COLO668 (cell line): ENCODE measurements at regions not wholly inside any gene's neighbourhood (a gene's known extent, or its start where the extent isn't known, plus 50 kb on each side); places are given as distances from the start of the nearest gene placed in this dataset.

Experiments
- DNase-seq: peaks from one replicate; lab custom pipeline; 2025; ENCODE audit not compliant: unreplicated experiment; lab: John Stamatoyannopoulos, UW

DNA sequence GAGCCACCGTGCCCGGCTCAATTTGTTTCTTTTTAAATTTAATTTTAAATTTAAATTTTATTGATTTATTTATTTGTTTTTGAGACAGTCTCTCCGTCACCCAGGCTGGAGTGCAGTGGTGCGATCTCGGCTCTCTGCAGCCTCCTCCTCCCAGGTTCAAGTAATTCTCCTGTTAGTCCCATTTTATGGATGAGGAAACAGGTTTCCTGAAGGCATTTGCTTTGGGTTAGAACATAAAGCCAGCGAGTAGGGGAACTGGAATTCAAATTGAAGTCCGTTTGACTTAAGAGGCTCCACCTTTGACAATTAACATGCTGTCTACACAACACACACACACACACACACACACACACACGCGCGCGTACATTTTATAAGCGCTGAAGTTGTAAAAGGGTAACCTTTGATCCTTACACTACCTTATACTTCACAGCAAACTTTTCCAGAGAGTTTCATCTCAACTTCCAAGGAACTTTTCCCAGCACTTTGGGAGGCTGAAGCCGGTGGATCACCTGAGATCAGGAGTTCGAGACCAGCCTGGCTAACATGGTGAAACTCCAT lies 232.0 kb downstream of the BCAS1 start:
- DNase-seq = no peak

DNA sequence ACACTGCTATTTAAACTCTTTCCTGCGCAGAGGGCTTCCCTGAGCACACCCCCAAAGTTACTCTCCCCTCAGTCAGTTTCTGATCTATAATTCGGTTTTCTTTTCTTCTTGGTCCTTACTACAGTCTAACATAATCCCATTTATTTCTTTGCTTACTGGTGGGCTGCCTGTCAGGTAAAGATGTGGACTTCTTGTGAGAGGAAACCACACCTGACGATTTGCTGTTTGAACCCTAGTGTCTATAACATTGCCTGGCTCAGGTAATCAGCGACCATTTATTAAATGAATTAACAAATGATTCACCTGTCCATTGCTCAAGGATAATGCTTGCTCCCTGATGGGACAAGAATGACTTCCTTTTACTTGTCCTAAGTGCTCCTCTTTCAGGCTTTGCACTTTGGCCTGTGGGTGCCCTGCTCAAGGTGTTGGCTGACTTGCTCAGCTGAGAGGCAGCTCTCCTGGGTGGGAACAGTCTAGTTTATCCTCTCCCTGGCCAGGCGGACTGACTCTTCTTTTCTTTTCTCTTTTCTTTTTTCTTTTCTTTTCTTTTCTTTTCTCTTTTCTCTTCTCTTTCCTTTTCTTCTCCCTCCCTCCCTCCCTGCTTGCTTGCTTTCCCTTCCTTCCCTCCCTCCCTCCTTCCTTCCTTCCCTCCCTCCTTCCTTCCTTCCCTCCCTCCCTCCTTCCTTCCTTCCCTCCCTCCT lies 233.1 kb downstream of the BCAS1 start:
- no peak for DNase-seq

- DNase-seq = no peak
These were observed 235.6 kb downstream of the BCAS1 start for GRCh38 chr20:53834749-53835148.

DNA sequence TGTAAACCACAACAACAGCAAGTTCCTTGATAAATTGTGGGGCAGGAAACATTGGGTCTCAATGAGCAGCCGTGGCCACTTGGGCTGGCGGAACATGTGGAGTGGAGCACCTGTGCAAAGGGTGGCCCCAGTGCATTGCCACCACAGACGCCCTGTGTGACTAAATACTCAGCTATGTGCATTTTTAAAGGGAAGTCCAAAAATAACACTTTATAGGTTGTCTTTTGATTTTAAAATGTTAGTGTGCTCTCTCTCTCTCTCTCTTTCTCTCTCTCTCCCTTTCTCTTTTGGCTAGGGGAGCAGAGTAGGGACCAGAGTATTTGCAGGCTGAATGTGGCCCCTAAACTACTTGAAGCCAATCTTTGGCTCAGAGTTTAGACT lies 236.3 kb downstream of the BCAS1 start:
- no peak for DNase-seq

DNA sequence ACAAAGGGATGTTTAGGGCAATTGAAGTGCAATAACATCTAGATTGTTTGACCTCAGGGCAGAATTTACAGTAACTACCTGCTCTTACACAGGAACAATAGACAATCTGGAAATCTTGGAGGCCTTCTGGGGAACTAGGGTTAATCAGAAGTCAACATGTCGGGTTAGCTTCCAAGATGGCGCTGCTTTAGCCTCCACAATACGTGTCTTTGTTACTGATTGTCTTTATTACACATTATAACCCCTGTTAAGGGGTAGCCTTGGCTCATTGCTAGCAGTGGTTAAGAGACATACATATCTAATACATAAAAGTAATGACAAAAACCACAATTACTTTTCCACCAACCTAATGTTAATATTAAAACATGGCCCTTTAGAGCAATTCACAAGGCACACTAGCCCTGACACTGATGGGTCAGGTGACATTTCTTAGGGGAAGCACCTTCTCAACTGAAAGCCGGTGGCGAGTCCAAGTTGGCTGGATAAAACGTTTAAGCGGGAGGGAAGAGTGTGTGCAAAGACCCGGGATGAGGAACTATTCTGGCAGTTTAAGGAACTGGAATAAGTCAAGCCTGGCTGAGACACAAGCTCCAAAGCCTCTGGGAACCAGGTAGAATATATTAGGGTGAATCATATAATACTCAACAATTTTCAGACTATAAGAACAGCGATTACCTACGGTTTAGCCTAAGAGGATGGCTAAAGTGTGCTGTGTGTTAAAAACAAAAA lies 236.9 kb downstream of the BCAS1 start:
- no peak for DNase-seq

DNA sequence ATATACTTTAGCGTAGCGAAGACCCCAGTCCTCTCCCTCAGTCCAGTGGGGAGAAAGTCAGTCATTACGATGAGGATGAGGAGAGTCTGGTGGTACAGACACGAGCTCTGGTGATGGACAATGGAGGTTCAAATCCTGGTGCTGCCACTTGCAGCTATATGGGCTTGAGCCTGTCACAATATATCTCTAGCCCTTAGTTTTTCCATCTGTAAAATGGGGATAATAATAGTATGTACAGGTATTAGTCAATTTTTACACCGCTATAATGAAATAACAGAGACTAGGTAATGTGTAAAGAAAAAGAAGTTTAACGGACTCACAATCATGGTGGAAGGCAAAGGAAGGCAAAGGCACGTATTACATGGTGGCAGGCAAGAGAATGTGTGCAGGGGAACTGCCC lies 237.9 kb downstream of the BCAS1 start:
- DNase-seq = no peak

DNA sequence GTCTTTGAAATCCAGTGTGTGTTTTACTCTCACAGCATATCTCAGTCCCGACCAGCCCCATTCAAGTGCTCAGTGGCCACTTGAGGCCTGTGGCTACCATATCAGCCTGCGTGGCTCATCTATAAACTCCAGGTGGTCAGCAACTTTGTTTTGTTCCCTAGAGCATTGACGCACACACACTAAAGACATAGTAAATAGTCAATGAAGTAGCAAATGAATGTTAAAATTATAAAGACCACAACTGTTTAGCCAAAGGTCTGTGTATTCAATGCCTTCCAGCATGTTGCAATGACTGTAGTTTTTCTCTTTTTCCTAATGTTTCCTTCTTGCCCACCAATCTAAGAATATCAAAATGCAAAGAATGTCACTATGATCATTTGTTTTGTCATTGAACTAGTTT lies 238.2 kb upstream of the ZNF217 start:
- DNase-seq = no peak

DNA sequence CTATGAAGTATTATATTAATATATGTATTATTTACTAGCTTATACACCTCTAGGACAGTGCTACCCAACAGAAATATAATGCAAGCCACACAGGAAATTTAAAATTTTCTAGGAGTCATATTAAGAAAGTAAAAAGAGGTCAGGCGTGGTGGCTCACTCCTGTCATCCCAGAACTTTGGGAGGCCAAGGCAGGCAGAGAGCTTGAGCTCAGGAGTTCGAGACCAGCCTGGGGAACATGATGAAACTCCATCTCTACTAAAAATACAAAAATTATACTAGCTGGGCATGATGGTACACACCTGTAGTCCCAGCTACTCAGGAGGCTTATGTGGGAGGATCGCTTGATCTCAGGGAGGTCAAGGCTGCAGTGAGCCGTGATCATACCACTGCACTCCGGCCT lies 237.6 kb upstream of the ZNF217 start:
- DNase-seq = no peak

- no peak for DNase-seq
These were observed 236.3 kb upstream of the ZNF217 start for GRCh38 chr20:53829724-53830521.

DNA sequence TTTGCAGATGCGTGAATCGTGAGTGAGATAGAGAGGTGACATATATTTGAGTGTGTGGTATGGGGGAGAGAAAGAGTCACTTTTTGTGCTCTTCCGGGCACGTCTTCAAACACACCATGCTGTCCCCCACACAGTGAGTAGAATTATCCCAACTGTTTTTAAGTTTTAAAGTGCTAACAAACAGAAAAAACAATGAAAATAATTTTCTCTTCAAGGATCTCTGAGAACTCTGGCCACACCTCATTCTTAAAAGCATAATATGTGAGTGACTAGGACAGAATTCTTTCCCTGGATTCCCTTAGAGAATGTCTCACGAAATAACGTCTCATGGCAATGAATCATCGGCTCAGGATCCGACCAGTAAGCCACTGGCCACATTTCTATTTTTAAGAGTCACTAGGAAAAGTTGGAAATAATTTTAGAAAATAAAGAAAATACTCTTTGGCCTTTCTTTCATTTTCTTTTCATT lies 235.7 kb upstream of the ZNF217 start:
- DNase-seq = no peak

DNA sequence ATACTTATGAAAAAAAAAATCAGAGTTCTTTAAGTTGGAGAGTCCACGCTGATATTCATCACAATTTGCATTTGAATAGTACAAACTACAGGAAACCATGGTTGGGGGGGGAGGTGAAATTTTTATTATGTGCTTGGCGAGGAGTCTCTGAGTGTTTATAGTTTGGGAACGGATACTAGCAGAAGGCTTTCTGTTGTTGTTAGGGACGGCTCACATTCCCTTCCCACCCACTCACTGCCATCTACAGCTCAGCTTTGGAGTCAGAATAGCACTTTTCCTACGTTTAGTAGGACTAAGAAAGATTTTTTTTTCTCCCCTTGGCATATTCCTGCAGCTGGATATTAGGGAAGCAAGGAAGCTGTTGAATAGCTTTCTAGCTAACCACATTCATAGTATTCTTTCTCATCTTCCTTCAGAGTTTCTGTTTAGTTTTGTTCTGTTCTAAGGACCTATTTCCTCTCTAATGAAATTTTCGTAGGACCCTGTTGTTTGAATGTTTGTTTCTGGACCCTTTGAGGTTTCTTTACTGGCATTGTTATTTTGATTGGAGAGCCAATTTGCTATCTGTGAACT lies 235.1 kb upstream of the ZNF217 start:
- DNase-seq = no peak

DNA sequence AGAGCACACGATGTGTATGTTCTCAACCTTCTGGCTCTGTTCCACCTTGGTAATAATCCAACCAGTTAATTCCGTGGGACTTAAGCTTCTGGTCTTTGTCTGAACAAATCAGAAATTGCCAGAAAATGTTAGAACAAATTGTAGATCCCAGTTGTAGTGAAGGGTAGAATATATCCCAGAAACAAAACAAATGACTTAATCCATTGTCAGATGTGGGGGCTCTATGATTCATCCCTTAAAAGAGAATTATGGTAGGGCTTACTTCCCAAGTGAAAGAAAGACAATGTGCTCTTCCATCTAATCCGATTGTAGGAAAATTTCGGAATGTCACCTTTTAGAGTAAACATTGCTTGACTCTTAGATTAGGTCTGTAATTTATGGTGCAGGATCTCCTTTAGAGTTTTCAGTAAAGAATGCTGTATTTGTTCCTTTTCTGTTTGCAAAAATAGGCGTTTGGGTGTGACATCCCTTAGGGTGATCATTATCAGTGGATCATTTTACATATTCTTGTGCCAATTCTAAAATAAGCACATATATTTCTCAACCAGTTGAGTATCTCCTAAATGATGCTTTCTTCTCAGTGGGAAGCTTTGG lies 234.5 kb upstream of the ZNF217 start:
- DNase-seq = no peak

DNA sequence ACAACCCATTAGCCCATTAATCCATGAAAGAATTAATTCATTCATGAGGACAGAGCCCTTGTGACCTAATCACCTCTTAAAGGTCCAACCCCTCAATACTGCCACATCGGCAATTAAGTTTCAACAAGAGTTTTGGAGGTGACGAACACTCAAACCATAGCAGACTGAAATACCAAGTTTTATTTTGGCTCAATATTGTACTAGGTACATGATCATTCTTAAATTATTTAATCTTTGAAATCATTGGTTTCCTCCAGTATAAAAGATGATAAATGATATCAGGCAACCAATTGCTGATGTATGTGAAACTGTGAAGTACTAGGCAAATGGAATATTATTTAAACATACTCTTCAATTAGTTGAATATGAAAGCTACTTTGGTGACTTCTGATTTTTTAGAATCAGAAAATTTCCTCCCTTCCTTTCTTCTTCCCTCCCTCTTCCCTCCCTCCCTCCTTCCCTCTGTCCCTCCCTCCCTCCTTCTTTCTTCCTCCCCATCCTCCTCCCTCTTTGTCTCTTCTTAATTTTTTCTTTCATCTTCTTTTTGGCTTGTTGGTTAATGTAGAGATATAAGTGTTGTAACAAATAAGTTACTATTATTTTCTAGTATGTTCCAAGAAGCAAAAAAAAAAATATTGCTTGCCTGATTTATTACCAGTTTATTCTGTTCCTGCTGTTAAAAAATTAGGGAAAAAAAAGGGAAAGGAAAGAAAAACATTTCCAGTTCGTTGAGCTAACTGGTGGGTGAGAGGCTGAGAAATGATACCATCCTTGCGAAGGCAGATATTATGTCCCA lies 233.9 kb upstream of the ZNF217 start:
- no peak for DNase-seq

GRCh38 chr20:53826597-53827291 lies 233.1 kb upstream of the ZNF217 start:
- DNase-seq = no peak

- DNase-seq = no peak
These were observed 232.5 kb upstream of the ZNF217 start for GRCh38 chr20:53826090-53826489.

DNA sequence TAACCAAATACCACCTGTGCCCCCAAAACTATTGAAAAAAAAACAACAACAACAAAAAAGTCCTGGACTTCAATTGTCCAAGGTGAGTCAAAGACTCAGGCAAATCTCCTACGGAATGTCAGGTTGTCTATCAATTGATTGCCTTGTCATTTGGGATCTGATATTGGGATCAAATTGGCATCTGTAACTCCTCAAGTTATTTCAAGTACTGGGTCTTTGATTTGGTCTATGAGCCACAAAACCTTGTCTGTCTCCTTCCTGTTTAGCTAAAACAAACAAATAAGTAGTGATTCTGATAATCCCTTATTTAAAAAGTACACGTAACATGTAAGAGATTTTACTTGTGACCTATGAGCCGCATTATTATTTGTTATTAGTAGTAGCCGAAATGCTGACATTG lies 231.6 kb upstream of the ZNF217 start:
- DNase-seq = no peak

GRCh38 chr20:53824779-53825178 lies 231.1 kb upstream of the ZNF217 start:
- DNase-seq = no peak

- DNase-seq = no peak
These were observed 229.6 kb upstream of the ZNF217 start for GRCh38 chr20:53823121-53823764.

DNA sequence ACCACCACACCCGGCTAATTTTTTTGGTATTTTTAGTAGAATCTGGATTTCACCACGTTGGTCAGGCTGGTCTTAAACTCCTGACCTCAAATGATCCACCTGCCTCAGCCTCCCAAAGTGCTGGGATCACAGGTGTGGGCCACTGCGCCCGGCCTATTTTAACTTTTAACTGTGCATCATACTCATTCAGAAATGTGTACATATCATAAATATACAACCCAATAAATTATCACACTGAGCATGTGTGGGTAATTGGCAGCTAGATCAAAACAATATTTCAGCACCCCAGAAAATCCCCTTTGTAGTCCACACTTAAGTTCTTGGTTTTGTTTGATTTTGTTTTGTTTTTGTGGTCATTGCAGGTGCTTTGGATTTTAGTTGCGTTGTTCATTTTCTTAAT lies 228.9 kb upstream of the ZNF217 start:
- DNase-seq = no peak
